GM18517 (cell line): ENCODE measurements at regions not wholly inside any gene's neighbourhood (a gene's known extent, or its start where the extent isn't known, plus 50 kb on each side); places are given as distances from the start of the nearest gene placed in this dataset.
"Not testable (repeated sequence)": the region's sequence is repeated elsewhere in the genome, so short reads cannot be mapped to it uniquely, and the experiment has no call there.

Experiments used
- ATAC-seq: cut with Tn5 transposase; IDR thresholded peaks from one replicate; pipeline ENCODE4 v1.9.1; 2021; ENCODE audit warnings: mild to moderate bottlenecking, moderate library complexity; ENCODE audit not compliant: unreplicated experiment

DNA sequence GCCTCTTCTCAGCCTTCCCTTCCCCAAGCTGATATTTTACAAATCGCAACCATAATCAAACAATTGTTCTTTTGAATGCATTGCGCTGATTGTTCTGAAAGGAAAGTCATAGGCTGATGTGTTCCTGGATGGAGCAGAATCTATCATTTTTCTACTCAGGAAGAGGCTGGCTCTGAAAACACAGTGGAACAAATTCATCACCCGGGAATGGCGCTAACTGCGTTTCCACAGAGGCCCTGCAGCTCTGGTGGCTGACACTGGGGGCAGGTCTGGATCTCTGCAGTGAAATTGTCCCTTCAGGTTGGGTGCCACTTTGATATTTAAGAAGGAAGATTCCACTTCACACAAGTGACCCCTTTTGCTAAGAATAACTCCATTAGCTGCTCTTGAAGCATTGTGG lies 1060.8 kb downstream of the UQCRFS1 start:
- no peak for ATAC-seq

DNA sequence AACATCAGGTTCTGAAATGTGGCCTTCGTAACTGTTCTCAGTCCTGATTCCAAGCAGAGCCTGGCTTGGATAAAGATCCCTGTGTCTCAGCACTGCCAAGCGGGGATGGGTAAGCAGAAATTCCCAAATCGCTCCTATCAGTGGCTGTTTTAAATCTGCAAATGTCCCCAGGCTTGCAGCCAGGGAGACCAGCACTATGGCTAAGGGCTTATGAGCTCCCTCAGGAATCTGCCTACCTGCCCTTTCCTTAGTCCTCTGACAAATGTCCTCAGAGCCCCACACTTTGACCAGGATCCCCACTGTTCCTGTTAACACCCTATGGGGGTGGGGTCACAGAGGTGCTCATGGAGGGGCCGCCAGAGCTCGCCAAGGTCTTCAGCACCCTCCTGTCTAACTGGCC lies 1062.8 kb downstream of the UQCRFS1 start:
- no peak for ATAC-seq

DNA sequence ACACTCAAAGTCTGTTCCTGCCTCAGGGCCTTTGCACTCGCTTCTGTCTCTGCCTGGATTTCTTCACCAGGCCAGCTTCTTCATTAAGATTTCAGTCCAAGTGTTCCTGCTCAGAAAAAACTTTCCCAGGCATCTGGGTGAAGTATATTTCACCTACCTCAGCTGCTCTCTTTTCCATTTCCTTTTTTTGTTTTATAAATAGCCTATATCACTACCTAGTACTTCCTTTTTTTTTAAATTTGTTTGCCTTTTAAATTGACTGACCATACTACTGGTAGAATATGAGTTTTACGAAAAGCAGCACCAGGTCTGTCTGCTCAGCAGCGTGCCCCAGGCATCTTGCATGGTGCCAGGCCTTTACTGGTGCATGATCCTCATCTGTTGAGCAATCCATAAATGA lies 1064.4 kb downstream of the UQCRFS1 start:
- no peak for ATAC-seq

DNA sequence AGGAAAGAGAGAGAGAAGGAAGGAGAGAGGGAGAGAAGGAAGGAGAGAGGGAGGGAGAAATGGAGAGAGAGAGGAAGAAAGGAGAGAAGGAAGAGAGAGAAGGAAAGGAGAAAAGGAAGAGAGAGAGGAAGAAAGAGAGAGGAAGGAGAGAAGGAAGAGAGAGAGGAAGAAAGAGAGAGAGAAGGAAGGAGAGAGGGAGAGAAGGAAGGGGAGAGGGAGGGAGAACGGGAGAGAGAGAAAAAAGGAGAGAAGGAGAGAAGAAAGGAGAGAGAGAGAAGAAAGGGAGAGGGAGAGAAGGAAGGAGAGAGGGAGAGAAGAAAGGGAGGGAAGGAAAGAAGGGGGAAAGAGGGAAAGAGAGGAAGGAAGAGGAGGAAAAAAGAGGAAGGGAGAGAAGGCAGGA lies 1070.7 kb downstream of the UQCRFS1 start:
- no peak for ATAC-seq

DNA sequence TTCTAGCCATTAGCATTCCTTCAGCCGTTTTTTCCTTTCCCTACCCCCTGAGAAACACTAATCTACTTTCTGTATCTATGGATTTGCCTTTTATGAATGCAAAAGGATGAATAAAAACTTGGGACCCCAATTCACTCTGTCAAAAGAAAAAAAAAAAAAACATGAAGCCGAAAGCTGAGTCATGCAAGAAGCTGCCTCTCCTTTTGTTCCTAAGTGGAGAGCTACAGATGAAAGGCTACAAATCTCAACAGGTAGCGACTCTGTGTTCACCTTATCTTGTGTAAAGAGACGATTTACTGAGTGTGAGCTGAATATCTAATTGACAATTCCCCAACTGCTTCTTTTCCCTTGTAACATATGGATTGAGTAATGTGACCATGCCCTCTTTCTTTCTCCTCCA lies 1072.8 kb downstream of the UQCRFS1 start:
- no peak for ATAC-seq

DNA sequence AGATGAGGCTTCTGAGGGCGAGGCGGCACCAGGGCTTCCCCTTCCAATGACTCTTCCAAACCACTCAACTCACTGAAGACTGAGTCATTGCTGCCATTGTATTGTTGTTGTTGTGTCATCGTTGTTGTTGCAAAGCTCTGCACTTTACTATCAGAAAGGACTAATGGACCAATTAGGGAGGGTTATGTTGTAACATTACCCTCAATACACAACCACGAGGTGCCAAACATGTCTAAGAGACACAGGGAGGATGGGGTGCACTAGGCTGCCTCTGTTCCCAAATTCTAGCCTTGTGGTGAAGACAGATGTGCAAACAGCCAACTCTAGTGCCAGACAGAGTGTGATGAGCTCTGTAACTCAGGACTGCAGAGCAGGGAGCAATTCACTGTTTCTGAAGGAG lies 1075.2 kb downstream of the UQCRFS1 start:
- no peak for ATAC-seq

DNA sequence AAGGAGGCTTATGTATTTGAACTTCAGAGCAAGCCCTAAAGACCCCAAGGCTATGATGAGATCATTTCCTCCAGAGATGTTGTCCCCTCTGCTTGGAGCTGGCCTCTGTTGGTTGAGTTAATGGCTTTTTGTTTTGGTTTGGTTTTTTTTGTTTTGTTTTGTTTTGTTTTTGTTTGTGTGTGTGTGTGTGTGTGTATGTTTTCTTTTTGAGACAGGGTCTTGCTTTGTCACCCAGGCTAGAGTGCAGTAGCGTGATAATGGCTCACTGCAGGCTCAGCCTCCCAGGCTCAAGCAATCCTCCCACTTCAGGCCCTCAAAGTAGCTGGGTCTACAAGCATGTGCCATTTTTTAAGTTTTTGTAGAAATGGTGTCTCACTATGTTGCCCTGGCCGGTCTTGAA lies 1076.2 kb downstream of the UQCRFS1 start:
- ATAC-seq = no peak

DNA sequence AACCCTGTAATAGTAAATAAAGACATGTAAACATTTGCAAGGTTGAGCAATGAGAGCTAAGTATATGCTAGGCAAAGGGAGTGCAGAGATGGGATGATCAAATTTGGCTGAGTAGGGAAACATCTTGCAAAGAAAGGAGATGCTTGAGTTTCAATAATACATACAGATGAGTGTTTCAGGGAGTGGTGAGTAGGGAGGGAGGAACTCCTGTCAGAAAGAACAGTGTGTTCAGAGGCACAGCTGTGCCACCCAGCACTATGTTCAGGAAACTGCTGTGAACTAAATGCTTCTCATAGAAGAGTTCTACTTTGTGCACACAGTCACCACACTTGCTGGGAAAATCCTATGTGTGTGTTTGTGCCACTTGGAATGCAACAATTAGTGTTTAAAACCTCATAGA lies 1077.1 kb downstream of the UQCRFS1 start:
- ATAC-seq = no peak

DNA sequence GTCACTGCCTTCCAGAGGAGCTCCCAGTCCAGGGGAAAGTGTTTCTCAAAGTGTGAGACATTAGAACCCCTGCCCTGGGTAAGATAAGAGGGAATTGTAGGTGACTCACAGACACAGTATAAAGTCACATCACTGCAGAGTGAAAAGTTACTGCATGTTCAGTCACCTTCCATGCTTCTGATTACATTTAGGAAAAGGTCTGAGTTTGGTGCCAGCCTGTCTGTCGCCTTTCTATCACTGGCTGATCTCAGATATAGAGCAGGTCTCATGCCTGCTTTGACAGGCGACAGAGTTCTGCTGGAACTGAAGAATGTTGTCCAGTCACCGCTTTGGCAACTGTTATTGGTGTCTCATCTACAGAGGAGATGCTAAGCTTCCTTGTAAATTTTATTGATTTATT lies 1078.6 kb downstream of the UQCRFS1 start:
- no peak for ATAC-seq

DNA sequence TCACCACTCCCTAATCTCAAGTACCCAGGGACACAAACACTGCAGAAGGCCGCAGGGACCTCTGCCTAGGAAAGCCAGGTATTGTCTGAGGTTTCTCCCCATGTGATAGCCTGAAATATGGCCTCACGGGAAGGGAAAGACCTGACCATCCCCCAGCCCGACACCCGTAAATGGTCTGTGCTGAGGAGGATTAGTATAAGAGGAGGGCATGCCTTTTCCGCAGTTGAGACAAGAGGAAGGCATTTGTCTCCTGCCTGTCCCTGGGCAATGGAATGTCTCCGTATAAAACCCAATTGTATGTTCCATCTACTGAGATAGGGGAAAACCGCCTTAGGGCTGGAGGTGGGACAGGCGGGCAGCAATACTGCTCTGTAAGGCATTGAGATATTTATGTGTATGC lies 1082.1 kb downstream of the UQCRFS1 start:
- ATAC-seq = not testable (repeated sequence)

DNA sequence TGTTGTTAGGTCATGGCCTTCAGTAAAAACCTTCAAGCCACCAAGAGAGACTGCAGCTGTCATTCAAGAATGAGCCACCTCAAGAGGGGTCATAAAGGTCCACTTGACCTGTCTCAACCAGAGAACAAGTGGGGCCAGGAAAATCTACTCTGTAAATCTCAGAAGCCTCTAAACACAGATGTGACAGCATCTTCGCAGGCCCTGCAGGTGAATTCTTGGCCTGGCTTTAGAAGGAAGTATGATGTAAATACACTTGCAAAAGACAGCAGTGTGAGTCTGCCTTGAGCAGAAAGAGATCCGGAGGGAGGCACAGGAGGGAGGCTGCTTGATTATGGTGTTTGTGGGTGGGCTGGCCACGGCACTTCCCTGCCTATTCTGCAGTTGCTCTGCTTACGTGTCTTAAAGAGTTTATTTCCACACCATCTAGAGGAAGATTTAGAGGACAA lies 1082.9 kb downstream of the UQCRFS1 start:
- ATAC-seq = no peak

DNA sequence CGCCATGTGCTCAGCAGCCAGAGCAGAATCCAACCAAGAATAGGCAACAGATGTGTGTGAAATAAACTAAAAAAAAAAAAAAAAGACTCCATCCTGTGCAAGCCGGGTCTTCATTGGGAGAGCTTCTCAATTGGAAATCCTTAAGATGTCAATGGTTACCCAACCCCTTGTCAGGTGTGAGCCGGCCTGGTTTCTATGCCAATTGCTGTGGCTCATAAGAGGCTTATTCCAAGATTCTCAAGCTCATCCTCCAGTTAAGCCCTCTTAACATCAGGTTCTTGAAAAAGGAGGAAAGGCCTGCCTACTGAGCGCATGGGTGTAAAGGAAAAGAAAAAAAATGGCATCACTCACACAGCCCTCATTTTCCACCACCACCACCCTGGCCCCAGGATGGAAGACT lies 1084.6 kb downstream of the UQCRFS1 start:
- no peak for ATAC-seq

DNA sequence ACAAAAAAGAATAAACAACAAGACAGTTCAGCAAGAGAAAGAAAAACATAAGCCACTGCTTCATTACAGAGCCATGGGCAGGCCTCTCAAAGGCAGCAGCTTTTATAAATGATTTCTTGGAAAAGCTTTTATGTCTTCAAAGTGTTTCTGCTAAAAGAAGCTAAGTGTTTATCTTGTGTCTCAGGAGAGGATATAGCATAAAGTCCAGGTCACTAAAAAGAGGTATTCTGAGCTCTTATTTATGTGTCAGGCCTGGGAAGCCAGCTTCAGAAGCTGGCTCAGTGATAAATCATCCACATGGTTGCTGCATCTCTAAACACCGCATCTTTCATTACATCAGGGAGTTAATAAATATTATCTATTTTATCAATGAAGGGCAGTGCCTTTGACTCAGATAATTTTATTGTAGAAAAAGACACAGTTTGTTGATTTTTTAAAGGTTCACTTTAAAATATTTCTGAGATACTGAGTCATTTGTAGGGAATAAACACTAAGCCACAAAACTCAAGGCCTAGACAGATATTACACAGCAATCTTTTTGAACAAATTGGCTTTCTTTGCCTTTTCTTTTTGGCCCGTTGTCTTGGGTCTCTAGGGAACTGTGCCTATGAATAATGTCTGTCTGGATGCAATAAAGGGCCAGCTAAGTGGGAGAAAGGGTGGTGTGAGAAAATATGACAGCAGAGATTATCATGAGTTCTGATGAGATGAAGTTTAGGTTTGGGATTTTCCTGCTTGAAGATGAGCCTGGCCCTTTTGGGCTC lies 1086.6 kb downstream of the UQCRFS1 start:
- ATAC-seq = no peak

DNA sequence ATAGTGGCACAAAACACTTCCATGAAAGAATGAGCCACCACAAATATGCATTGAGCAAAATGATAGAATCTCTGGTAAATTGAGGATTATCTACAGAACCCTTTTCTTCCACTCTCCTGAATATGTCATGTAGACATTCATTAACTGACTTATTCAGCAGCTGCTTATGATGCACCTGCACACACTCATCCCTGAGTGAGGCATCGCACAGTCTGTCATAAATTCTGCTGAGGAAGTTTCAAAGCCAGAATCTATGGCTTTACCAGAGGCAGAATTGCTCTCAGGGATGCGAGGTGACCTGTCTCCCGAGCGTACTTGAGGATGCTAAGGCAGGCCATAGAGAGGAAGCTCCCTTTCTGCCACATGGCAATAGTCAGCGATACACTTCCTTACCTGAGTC lies 1090.2 kb downstream of the UQCRFS1 start:
- no peak for ATAC-seq

DNA sequence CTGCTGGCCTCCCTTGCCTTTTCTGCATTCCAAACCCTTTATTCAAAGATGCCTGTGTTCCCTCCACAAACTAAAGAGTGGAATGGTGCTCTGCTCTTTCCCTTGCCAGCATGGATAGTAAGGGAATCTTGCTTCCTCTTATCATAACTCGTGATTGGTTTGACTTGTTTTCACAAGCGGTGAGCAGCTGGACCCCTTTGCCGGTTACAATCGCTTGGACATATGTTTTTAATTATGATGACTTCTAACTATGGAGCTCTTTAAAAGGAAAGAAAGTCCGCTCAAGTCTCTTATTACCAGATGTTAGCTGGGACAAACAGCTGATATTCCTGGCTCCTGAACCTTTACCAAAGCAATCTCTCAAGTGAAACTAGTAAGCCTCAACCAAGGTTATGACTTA lies 1094.7 kb downstream of the UQCRFS1 start:
- no peak for ATAC-seq

DNA sequence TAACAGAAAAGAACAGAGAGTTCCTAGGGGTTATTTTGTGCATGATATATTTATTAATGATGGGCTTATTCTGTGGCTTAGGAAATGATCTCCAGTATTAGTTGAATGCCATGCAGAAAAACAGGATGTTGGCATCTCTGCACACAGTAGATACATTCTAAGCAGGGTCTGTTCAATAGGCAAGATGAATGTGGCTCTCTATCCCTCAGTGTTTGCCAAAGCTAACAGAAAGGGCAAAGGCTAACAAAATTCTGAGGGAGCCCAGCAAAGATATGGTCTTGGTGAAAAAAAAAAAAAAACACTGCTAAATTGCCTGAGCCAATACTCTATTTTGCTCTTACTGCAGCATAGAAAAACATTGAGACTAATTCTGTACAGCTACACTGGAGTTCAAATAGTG lies 1095.8 kb downstream of the UQCRFS1 start:
- ATAC-seq = no peak

DNA sequence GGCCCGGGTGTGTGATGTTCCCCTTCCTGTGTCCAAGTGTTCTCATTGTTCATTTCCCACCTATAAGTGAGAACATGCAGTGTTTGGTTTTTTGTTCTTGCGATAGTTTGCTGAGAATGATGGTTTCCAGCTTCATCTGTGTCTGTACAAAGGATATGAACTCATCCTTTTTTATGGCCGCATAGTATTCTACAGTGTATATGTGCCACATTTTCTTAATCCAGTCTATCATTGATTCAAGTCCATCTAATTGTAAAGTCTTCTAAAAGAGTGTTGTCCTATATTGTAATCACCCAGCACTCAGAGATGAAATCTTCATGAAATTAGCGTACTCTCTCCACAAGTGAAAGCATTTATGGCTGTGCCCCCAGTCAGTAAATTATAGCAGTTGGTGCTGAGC lies 1096.6 kb downstream of the UQCRFS1 start:
- not testable (repeated sequence) for ATAC-seq

DNA sequence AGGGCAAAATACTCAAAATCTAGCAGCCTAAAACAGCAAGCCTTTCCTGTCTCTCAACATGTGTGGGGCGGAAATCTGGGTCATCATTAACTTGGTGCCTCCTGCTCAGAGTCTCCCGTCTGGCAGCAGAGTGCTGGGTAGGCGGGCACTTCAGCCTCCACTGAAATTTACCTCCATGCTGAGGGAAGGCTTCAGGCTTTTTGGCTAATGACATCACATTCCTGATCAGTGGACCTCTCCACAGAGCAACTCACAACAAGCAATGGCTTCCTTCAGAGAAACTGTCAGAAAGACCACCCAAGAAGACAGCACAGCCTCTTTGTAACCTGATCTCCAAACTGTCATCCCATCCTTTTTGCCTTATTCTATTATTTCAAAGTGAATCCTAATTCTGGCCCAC lies 1109.0 kb downstream of the UQCRFS1 start:
- no peak for ATAC-seq

DNA sequence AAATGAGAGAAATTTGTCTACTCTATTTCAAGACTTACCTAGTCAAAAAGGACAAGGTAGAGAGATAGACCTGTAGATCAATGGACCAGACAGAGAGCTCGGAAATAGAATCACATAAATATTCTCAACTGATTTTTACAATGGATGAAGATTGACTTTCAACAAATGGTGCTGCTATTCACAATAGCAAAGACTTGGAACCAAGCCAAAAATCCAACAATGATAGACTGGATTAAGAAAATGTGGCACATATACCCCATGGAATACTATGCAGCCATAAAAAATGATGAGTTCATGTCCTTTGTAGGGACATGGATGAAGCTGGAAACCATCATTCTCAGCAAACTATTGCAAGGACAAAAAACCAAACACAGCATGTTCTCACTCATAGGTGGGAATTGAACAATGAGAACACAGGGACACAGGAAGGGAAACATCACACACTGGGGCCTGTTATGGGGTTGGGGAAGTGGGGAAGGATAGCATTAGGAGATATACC lies 1128.2 kb downstream of the UQCRFS1 start:
- ATAC-seq = not testable (repeated sequence)

DNA sequence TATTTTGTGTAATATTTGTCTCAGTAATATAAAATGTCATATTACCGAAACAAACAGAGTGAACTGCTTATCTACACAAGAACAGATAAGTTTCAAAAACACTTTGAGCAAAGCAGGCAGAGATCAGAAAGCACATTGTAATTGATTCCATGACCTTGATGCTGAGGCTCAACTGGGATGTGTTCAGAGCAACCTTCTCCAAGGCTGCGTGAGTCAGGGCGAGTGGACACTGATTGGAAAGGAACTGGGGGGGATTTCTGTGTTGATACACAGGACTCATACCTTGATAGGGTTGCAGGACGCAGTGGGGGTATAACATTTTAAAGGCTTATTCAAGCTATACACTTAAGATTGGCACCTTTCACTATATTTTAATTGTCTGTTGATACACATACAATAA lies 1136.3 kb downstream of the UQCRFS1 start:
- no peak for ATAC-seq

DNA sequence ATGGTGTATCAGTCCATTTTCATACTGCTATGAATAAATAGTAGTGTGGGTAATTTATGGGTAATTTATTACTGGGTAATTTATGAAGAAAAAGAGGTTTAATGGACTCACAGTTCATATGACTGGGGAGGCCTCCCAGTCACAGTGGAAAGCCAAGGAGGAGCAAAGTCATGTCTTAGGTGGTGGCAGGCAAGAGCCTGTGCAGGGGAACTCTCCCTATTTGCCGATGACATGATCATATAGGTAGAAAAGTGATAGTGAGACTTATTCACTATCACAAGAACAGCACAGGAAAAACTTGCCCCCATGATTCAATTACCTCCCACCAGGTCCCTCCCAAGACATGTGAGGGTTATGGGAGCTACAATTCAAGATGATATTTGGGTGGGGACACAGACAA lies 1137.7 kb downstream of the UQCRFS1 start:
- ATAC-seq = no peak

DNA sequence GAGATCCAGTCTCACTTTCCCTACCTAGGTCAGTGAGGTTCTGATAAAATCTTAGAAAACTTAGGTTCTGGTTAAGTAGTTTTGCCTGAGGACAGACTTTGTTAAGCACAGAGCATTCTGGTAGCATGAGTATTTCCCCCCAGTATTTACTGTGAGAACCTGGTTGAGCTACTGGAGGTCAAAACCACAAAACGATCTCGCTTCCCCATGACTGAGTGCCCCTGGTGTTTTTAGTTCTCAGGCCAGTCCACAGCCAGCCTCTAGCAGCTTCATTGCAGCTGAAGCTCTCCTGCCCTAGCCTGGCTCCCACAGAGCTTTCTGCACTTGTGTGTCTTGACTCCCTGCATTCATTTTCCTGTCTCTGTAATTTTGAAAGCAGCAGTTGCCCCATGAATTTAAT lies 1138.2 kb downstream of the UQCRFS1 start:
- ATAC-seq = no peak

DNA sequence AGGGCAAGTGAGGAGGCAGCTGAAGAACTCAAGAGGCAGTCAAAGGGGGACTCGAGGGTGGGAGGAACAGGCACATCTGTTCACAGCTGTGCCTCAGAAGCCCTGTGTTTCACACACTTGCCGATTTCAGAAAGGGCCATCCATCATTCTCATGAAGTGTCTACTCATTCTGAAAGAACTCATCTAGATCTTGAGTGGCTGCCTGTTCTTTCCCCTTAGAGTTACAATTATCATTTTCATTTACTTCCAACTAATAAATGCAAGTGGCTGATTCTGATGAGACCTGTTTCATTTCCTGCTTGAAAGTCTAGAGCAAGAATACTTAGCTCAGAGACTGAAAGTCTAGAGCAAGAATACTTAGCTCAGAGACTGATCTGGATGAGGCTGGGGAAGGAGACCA lies 1145.1 kb downstream of the UQCRFS1 start:
- no peak for ATAC-seq
